Breast epithelium (tissue), 3 donors: ENCODE measurements at regions not wholly inside any gene's neighbourhood (a gene's known extent, or its start where the extent isn't known, plus 50 kb on each side); places are given as distances from the start of the nearest gene placed in this dataset.

ENCODE experiments used
- POLR2A ChIP-seq: fragments of 450-650 bp; IDR thresholded peaks from one replicate; pipeline ENCODE4 v1.6.1; 2016; ENCODE audit warnings: antibody characterized with exemption, mild to moderate bottlenecking, moderate library complexity
- POLR2AphosphoS5 ChIP-seq, 3 donors: sonication (generic); formaldehyde crosslinking; IDR thresholded peaks; one replicate each; pipeline ENCODE4 v1.6.1; 2017; ENCODE audit warnings: antibody characterized with exemption in 3 of 3
- TF ChIP-seq, protein P1 (sequence below), 3 donors: fragments of 450-650 bp; IDR thresholded peaks; one replicate each; pipeline ENCODE4 v1.5.1; 2016 to 2017; ENCODE audit warnings: antibody characterized with exemption in 3 of 3, mild to moderate bottlenecking in 3 of 3, moderate library complexity in 3 of 3

DNA sequence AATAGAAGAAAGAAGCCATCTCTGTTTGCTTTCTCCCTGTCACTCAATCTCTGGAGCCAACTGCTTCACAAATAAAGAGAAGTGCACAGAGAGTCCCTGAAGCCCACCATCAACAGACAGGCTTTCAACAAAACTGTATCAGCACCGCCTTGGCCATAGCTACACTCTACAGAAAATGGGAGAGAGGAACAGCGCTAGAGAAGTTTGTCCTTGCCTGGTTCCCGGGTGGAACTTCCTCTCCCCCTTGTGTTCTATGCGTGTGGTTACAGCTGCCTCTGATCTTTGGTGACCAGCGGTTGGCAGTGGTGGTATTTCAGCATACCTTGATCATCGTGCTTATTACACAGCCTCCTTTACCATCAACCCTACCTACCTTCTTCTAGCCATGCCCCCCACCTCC, 91.4 kb upstream of the CCL2 start:
- TF ChIP-seq, protein P1, sequence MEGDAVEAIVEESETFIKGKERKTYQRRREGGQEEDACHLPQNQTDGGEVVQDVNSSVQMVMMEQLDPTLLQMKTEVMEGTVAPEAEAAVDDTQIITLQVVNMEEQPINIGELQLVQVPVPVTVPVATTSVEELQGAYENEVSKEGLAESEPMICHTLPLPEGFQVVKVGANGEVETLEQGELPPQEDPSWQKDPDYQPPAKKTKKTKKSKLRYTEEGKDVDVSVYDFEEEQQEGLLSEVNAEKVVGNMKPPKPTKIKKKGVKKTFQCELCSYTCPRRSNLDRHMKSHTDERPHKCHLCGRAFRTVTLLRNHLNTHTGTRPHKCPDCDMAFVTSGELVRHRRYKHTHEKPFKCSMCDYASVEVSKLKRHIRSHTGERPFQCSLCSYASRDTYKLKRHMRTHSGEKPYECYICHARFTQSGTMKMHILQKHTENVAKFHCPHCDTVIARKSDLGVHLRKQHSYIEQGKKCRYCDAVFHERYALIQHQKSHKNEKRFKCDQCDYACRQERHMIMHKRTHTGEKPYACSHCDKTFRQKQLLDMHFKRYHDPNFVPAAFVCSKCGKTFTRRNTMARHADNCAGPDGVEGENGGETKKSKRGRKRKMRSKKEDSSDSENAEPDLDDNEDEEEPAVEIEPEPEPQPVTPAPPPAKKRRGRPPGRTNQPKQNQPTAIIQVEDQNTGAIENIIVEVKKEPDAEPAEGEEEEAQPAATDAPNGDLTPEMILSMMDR (IDR thresholded peaks at IDR 0.05): peak in 1 of 3 donors; percentile 19
- TF ChIP-seq POLR2A: no peak
- TF ChIP-seq POLR2AphosphoS5 (IDR thresholded peaks at IDR 0.05): no peak
